Lower leg skin (tissue), 4 donors: ENCODE measurements at regions not wholly inside any gene's neighbourhood (a gene's known extent, or its start where the extent isn't known, plus 50 kb on each side); places are given as distances from the start of the nearest gene placed in this dataset.

Experiments
- DNase-seq, 2 donors: peaks; one replicate each; pipeline ENCODE4 v3.0.0-alpha.2; 2019; ENCODE audit warnings: low spot score in 2 of 2
- H3K4me3 ChIP-seq: fragments of 200-600 bp; sonication (generic); 2 replicates; pipeline ENCODE4 v1.5.1; 2017; ENCODE audit warnings: mild to moderate bottlenecking, low read depth; ENCODE audit not compliant: poor library complexity, severe bottlenecking
- POLR2A ChIP-seq, 2 donors: fragments of 450-650 bp; IDR thresholded peaks; one replicate each; pipeline ENCODE4 v1.6.1; 2016 to 2017; ENCODE audit warnings: antibody characterized with exemption in 2 of 2, mild to moderate bottlenecking in 1 of 2, moderate library complexity in 1 of 2
- WGBS, 2 donors: methylation state at CpG; one replicate each; pipeline ENCODE4 v1.1.5; 2018; 5-methylcytosine and 5-hydroxymethylcytosine counted together
- intact Hi-C: fragments of 100-400 bp; cut with DNase I; formaldehyde crosslinking; loops from one replicate; pipeline ENCODE4 v1.15.0; 2023; ENCODE audit warnings: low total_unique reads
- TF ChIP-seq, protein P1 (sequence below), 3 donors: fragments of 450-650 bp; IDR thresholded peaks; one replicate each; pipeline ENCODE4 v1.5.1; 2016; ENCODE audit warnings: antibody characterized with exemption in 3 of 3, mild to moderate bottlenecking in 3 of 3, moderate library complexity in 2 of 3

DNA sequence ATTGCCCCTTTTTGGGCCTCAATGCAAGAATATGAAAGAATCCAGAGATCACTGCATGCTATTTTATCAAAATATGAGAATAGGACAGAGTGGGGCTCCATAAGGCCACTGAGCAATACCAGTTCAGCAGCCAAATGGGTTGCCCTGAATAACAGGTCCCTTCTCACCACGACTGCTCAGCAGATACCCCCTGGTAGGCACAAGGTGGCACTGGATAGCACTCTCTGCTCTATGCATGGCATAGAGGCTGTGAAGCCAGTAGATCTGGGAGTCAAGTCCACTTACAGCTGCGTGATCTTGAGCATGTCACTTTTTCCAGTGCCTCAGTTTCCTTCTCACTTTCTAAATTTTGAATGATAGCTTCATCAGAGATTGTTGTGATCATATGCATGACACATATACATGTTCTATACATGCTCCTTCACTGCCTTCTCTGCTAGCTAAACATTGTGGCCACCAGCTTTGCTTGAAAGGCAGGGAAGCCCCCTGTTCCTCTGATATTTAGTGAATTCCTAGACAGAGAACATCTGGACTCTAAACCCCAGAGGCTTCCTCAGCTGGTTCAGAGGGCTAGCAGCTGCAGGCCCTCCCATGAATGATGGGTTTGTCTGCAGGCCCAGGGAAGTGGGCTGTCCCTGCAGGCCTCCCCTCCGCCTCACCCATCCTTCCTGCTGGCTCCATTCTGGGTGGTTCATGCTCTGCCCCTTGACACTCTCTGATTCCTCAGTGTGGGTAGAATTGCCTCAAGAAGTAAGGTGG lies 84.9 kb upstream of the ASIC2 start:
- H3K4me3 ChIP-seq, result no peak overlapping the region
- DNase-seq, result no peak
- 81 to 83% methylated on average over 3 of the region's 3 CpGs for WGBS, 2 donors
- TF ChIP-seq, protein P1, sequence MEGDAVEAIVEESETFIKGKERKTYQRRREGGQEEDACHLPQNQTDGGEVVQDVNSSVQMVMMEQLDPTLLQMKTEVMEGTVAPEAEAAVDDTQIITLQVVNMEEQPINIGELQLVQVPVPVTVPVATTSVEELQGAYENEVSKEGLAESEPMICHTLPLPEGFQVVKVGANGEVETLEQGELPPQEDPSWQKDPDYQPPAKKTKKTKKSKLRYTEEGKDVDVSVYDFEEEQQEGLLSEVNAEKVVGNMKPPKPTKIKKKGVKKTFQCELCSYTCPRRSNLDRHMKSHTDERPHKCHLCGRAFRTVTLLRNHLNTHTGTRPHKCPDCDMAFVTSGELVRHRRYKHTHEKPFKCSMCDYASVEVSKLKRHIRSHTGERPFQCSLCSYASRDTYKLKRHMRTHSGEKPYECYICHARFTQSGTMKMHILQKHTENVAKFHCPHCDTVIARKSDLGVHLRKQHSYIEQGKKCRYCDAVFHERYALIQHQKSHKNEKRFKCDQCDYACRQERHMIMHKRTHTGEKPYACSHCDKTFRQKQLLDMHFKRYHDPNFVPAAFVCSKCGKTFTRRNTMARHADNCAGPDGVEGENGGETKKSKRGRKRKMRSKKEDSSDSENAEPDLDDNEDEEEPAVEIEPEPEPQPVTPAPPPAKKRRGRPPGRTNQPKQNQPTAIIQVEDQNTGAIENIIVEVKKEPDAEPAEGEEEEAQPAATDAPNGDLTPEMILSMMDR (IDR thresholded peaks at IDR 0.05), result no peak
- no peak for TF ChIP-seq POLR2A (IDR thresholded peaks at IDR 0.05)
- intact Hi-C loops, result no loop called here

DNA sequence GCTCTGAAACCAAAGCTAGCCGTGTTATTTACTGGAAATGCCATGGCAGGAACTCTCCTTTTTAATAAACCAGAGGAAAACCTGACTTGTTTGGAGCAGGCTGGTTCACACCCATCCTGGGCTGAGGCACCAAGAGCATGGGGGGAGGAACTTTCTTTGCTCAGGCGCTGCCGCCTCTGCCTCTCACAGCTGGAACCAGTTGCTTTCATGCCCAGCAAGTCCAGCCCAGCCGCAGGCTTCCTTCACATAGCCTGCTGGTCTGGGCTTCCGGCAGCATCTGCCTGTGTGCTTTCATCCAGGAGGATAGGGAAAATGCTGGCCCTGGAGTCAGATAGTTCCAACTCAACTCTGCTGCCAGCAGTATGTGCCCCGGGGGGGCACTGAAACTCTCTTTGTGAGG lies 88.1 kb upstream of the ASIC2 start:
- TF ChIP-seq, protein P1 (IDR thresholded peaks at IDR 0.05), result no peak
- no peak for TF ChIP-seq POLR2A (IDR thresholded peaks at IDR 0.05)
- no peak for DNase-seq
- 7 to 10% methylated on average over 6 of the region's 6 CpGs for WGBS, 2 donors
- H3K4me3 ChIP-seq, result no peak overlapping the region
- intact Hi-C loops, result no loop called here

DNA sequence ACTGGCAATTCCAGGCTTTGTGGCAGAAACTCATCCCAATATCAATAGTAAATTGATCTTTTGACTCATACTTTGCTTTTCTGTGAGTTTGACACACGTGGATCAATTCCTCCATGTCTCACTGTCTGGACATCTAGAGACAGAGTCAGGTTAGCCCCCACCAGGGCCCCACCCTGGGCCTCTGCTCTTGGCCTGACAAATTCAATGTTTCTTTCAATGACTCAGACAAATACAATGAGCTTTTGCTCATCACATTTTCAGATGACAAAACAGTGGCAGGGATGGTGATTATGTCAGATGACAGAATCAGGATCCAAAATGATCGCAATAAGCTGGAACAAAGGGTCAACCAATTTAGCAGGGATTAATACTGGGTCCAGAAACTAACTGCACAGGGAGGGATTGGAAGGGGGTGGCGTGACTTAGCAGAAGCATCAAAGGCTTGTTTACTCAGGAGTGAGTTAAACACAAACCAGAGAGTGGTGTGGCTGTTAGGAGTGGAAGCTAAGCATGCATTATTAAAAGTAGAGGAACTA lies 90.5 kb upstream of the ASIC2 start:
- no peak overlapping the region for H3K4me3 ChIP-seq
- 61 to 75% methylated on average over 3 of the region's 3 CpGs for WGBS, 2 donors
- TF ChIP-seq POLR2A (IDR thresholded peaks at IDR 0.05), result no peak
- TF ChIP-seq, protein P1 (IDR thresholded peaks at IDR 0.05), result no peak
- DNase-seq, result no peak
- intact Hi-C loops, result no loop called here

DNA sequence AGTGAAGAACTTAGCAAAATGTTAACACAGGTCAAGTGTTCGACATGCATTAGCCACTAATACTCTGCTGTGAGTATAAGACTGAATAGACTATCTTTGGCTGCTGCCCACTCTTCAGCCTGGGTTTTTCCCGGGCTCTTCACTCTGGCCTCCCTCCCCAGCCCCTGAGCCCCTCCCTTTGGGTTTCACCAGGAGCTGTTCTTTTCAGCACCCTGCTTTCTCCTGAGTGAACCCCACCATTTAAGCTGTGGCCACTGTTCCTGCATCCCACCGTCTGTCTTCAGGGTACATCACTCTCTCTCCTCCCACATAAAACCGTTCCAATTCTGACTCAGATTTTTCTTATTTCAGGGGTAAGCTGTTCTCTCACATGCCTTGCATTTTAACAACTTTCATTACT lies 92.0 kb upstream of the ASIC2 start:
- WGBS, 2 donors, result 40 to 41% methylated on average over 4 of the region's 4 CpGs
- no peak for DNase-seq
- intact Hi-C loops, result no loop called here
- no peak for TF ChIP-seq POLR2A (IDR thresholded peaks at IDR 0.05)
- TF ChIP-seq, protein P1 (IDR thresholded peaks at IDR 0.05), result no peak
- no peak overlapping the region for H3K4me3 ChIP-seq

DNA sequence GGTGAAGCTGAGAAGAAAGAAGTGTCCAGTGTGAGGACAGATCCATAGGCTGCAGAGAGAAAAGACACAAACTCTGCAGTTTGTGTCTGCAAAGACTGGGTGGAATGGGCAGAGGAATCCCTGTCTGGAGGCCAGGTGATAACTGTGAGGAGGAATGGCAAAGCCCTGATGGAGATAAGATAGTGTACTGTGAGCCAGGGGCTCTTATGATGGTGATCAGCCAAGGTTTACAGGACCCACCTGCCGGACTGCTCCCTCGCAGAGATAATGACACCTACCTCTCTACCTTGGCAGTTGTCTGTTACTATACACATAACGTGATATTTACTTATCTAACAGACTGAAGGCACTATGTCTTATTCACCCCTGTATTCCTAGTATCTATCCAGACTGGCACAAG lies 92.6 kb upstream of the ASIC2 start:
- intact Hi-C loops, result no loop called here
- TF ChIP-seq POLR2A (IDR thresholded peaks at IDR 0.05), result no peak
- TF ChIP-seq, protein P1 (IDR thresholded peaks at IDR 0.05), result no peak
- DNase-seq, result no peak
- no peak overlapping the region for H3K4me3 ChIP-seq
- WGBS, 2 donors, result 83 to 95% methylated on average over 3 of the region's 3 CpGs

DNA sequence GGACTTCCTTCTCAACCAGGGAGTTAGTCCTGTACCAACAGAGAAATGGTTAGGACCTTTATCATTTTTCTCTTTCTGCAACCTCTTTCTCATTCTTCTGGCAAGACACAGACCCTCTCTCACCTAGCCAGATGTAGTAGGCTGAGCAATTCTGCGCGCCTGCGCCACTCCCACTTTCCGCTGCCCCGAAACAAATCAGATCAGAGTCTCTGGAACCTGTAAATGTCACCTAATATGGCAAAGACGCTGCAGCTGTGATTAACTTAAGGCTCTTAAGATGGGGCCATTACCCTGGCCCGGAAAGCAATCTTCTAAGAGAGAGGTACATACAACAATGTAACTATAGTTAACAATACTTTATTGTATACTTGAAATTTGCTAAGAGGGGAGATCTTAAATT lies 94.3 kb upstream of the ASIC2 start:
- TF ChIP-seq POLR2A (IDR thresholded peaks at IDR 0.05), result no peak
- TF ChIP-seq, protein P1 (IDR thresholded peaks at IDR 0.05), result no peak
- no peak for DNase-seq
- WGBS, 2 donors, result 73 to 78% methylated on average over 7 of the region's 7 CpGs
- intact Hi-C loops, result no loop called here
- no peak overlapping the region for H3K4me3 ChIP-seq
